H9 (cell line): ENCODE measurements at regions not wholly inside any gene's neighbourhood (a gene's known extent, or its start where the extent isn't known, plus 50 kb on each side); places are given as distances from the start of the nearest gene placed in this dataset.

Experiments used
- DNase-seq: peaks from one replicate; pipeline ENCODE4 v3.0.0-alpha.2; 2017
- H2AFZ ChIP-seq: one replicate; pipeline ENCODE4 v1.6.1; 2013; ENCODE audit warnings: mild to moderate bottlenecking, low read length, control low read depth, moderate library complexity
- H2AK5ac ChIP-seq: 2 replicates; pipeline ENCODE4 v1.6.1; 2013; ENCODE audit warnings: low read length, control low read depth, mixed read lengths; ENCODE audit not compliant: insufficient read length
- H2BK120ac ChIP-seq: one replicate; pipeline ENCODE4 v1.6.1; 2013; ENCODE audit warnings: low read depth, mild to moderate bottlenecking, low read length, control low read depth, inconsistent platforms; ENCODE audit not compliant: poor library complexity, severe bottlenecking
- H2BK12ac ChIP-seq: 2 replicates; pipeline ENCODE4 v1.6.1; 2013; ENCODE audit warnings: low read length, control low read depth, mixed read lengths, low read depth; ENCODE audit not compliant: insufficient read length
- H2BK15ac ChIP-seq: 2 replicates; pipeline ENCODE4 v1.6.1; 2013; ENCODE audit warnings: low read depth, low read length, control low read depth
- H2BK20ac ChIP-seq: one replicate; pipeline ENCODE4 v1.6.1; 2013; ENCODE audit warnings: low read depth, mild to moderate bottlenecking, low read length, control low read depth, inconsistent platforms; ENCODE audit not compliant: poor library complexity, severe bottlenecking
- H2BK5ac ChIP-seq: 2 replicates; pipeline ENCODE4 v1.6.1; 2013; ENCODE audit warnings: low read length, control low read depth, mixed read lengths; ENCODE audit not compliant: insufficient read length
- H3K14ac ChIP-seq: 2 replicates; pipeline ENCODE4 v1.6.1; 2013; ENCODE audit warnings: low read length, control low read depth; ENCODE audit not compliant: insufficient read depth
- H3K18ac ChIP-seq: 2 replicates; pipeline ENCODE4 v1.6.1; 2013; ENCODE audit warnings: low read depth, mild to moderate bottlenecking, mixed read lengths, low read length, control low read depth; ENCODE audit not compliant: insufficient read length
- H3K23ac ChIP-seq: 2 replicates; pipeline ENCODE4 v1.6.1; 2013; ENCODE audit warnings: low read length, control low read depth, mixed read lengths, low read depth; ENCODE audit not compliant: insufficient read length
- H3K23me2 ChIP-seq: 2 replicates; pipeline ENCODE4 v1.6.1; 2013; ENCODE audit warnings: low read depth, mild to moderate bottlenecking, mixed read lengths, low read length, control low read depth; ENCODE audit not compliant: insufficient read length, poor library complexity, severe bottlenecking
- H3K27ac ChIP-seq: 2 replicates; pipeline ENCODE4 v1.5.1; 2013; ENCODE audit warnings: low read length, control low read depth, mixed read lengths, low read depth; ENCODE audit not compliant: insufficient read length
- H3K27me3 ChIP-seq: 2 replicates; pipeline ENCODE4 v1.6.1; 2013; ENCODE audit warnings: low read length, control low read depth, inconsistent platforms; ENCODE audit not compliant: insufficient read depth
- H3K4ac ChIP-seq: 2 replicates; pipeline ENCODE4 v1.6.1; 2013; ENCODE audit warnings: low read depth, mild to moderate bottlenecking, control low read depth, inconsistent platforms, low read length, moderate library complexity
- H3K4me1 ChIP-seq: 2 replicates; pipeline ENCODE4 v1.6.1; 2013; ENCODE audit warnings: low read length, control low read depth, inconsistent platforms; ENCODE audit not compliant: insufficient read depth
- H3K4me2 ChIP-seq: 2 replicates; pipeline ENCODE4 v1.6.1; 2013; ENCODE audit warnings: low read length, control low read depth, mixed read lengths; ENCODE audit not compliant: insufficient read length, insufficient read depth
- H3K56ac ChIP-seq: 2 replicates; pipeline ENCODE4 v1.6.1; 2013; ENCODE audit warnings: low read depth, mild to moderate bottlenecking, mixed read lengths, low read length, control low read depth; ENCODE audit not compliant: insufficient read length
- H3K79me1 ChIP-seq: 2 replicates; pipeline ENCODE4 v1.6.1; 2013; ENCODE audit warnings: low read depth, mild to moderate bottlenecking, moderate library complexity, low read length, control low read depth, inconsistent platforms; ENCODE audit not compliant: insufficient read depth, poor library complexity, severe bottlenecking
- H3K79me2 ChIP-seq: 2 replicates; pipeline ENCODE4 v1.6.1; 2013; ENCODE audit warnings: low read length, control low read depth, inconsistent platforms; ENCODE audit not compliant: insufficient read depth
- H3K9ac ChIP-seq: 2 replicates; pipeline ENCODE4 v1.6.1; 2013; ENCODE audit warnings: low read length, control low read depth, mixed read lengths; ENCODE audit not compliant: insufficient read length; ENCODE audit errors: extremely low read depth
- H3K9me3 ChIP-seq: one replicate; pipeline ENCODE4 v1.6.1; 2013; ENCODE audit warnings: low read depth, low read length, inconsistent platforms; ENCODE audit not compliant: control insufficient read depth
- H3T11ph ChIP-seq: one replicate; pipeline ENCODE4 v1.6.1; 2013; ENCODE audit warnings: mild to moderate bottlenecking, low read length, control low read depth, inconsistent platforms
- H4K20me1 ChIP-seq: one replicate; pipeline ENCODE4 v1.6.1; 2013; ENCODE audit not compliant: control insufficient read depth, insufficient read length, insufficient read depth
- H4K5ac ChIP-seq: 2 replicates; pipeline ENCODE4 v1.6.1; 2013; ENCODE audit warnings: low read depth, mild to moderate bottlenecking, mixed read lengths, low read length, control low read depth; ENCODE audit not compliant: insufficient read length
- H4K8ac ChIP-seq: replicated peaks from 2 replicates; pipeline ENCODE4 v1.6.1; 2013; ENCODE audit warnings: low read length, control low read depth, mixed read lengths, low read depth; ENCODE audit not compliant: insufficient read length
- H4K91ac ChIP-seq: 2 replicates; pipeline ENCODE4 v1.6.1; 2013; ENCODE audit warnings: low read depth, mild to moderate bottlenecking, moderate library complexity, mixed read lengths, low read length, control low read depth; ENCODE audit not compliant: insufficient read length
- H3K27ac Mint-ChIP-seq, 3 experiments: 2 replicates in 2 of 3; 3 replicates in 1 of 3; pipeline ENCODE4 v1.8.0; 2020 to 2021; ENCODE audit warnings: mixed read lengths in 3 of 3, mild to moderate bottlenecking in 1 of 3, moderate library complexity in 1 of 3
- H3K27me3 Mint-ChIP-seq: 2 replicates; pipeline ENCODE4 v1.8.0; 2021; ENCODE audit warnings: low read depth, mild to moderate bottlenecking, moderate library complexity, mixed read lengths
- H3K36me3 Mint-ChIP-seq, 3 experiments: 2 replicates in 2 of 3; 3 replicates in 1 of 3; pipeline ENCODE4 v1.8.0; 2020 to 2021; ENCODE audit warnings: low read depth in 3 of 3, mixed read lengths in 3 of 3; ENCODE audit not compliant: insufficient read depth in 1 of 3
- H3K4me1 Mint-ChIP-seq, 2 experiments: 2 replicates each; pipeline ENCODE4 v1.8.0; 2020; ENCODE audit warnings: mixed read lengths in 2 of 2
- H3K4me3 Mint-ChIP-seq, 2 experiments: 2 replicates in 1 of 2; 3 replicates in 1 of 2; pipeline ENCODE4 v1.8.0; 2020 to 2021; ENCODE audit warnings: mild to moderate bottlenecking in 2 of 2, mixed read lengths in 2 of 2, moderate library complexity in 1 of 2
- H3K9me3 Mint-ChIP-seq, 2 experiments: 2 replicates in 1 of 2; 3 replicates in 1 of 2; pipeline ENCODE4 v1.8.0; 2020; ENCODE audit warnings: mild to moderate bottlenecking in 2 of 2, mixed read lengths in 2 of 2, moderate library complexity in 1 of 2
- WGBS: extraction: QIAGEN DNeasy Blood & Tissue Kit; methylation state at CpG from one replicate; pipeline ENCODE4 v1.1.7; 2013; ENCODE audit warnings: missing lambda C conversion rate, low lambda C conversion rate, mixed read lengths; ENCODE audit not compliant: insufficient read length; ENCODE audit errors: extremely low coverage; 5-methylcytosine and 5-hydroxymethylcytosine counted together
- TF ChIP-seq, protein P1 (sequence below): fragments of 200-600 bp; sonication (generic); conservative IDR thresholded peaks from 3 replicates; pipeline ENCODE4 v1.8.0; 2021; ENCODE audit warnings: antibody characterized with exemption, mild to moderate bottlenecking

DNA sequence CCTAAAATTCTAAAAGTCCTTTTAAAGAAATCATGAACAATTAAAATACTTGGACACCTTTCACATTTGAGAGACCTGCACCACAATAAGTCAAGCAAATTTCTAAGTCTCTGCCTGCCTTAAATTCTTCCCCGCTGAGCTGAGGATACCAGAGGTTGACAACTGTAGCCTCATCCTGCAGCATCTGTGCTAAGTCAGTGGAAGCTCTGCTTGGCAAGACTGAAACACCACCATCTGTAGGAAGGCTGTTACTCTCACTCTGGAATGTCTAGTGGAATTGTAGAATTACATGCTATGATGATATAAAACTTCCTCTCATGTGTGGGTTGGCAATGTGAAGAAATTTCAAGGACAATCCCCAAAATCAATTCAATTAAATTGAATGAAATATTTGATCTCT is 1756.5 kb downstream of the NCAM2 start:
- H3K4me1 Mint-ChIP-seq, result no peaks in the 10 kb centered on the region
- no peak overlapping the region for H3K23ac ChIP-seq

More for the DNA sequence above, 1756.5 kb downstream of the NCAM2 start:
- whole genome bisulfite sequencing, result no CpG with 5 or more reads among the region's 1 CpG
- Histone ChIP-seq H3T11ph (no peak overlapping the region), H3K9me3 (no peaks in the 10 kb centered on the region), H4K91ac (no peak overlapping the region), H2BK15ac (no peak overlapping the region), H2BK5ac (no peak overlapping the region), H4K8ac (no peak overlapping the region), H3K27me3 (no peaks in the 10 kb centered on the region), H2BK20ac (no peak overlapping the region), H3K27ac (no peak overlapping the region), H3K4me1 (no peaks in the 10 kb centered on the region), H3K23me2 (no peaks in the 10 kb centered on the region), H4K20me1 (no peaks in the 10 kb centered on the region), H3K79me1 (no peaks in the 10 kb centered on the region), H3K79me2 (no peaks in the 10 kb centered on the region), H3K9ac (no peak overlapping the region), H3K18ac (no peak overlapping the region), H2BK120ac (no peak overlapping the region), H3K4ac (no peak overlapping the region), H2AFZ (no peak overlapping the region), H2BK12ac (no peak overlapping the region), H3K56ac (no peak overlapping the region), H4K5ac (no peak overlapping the region), H2AK5ac (no peak overlapping the region), H3K4me2 (no peak overlapping the region), H3K14ac (no peak overlapping the region)
- Mint-ChIP-seq H3K27me3 (no peaks in the 10 kb centered on the region), H3K4me3 (no peak overlapping the region), H3K9me3 (no peaks in the 10 kb centered on the region), H3K27ac (peak overlapping the region in 1 of 3 experiments; percentile 31; a peak in 1 of 7 replicates), H3K36me3 (no peaks in the 10 kb centered on the region)
- DNase-seq, result no peak
- TF ChIP-seq, protein P1, sequence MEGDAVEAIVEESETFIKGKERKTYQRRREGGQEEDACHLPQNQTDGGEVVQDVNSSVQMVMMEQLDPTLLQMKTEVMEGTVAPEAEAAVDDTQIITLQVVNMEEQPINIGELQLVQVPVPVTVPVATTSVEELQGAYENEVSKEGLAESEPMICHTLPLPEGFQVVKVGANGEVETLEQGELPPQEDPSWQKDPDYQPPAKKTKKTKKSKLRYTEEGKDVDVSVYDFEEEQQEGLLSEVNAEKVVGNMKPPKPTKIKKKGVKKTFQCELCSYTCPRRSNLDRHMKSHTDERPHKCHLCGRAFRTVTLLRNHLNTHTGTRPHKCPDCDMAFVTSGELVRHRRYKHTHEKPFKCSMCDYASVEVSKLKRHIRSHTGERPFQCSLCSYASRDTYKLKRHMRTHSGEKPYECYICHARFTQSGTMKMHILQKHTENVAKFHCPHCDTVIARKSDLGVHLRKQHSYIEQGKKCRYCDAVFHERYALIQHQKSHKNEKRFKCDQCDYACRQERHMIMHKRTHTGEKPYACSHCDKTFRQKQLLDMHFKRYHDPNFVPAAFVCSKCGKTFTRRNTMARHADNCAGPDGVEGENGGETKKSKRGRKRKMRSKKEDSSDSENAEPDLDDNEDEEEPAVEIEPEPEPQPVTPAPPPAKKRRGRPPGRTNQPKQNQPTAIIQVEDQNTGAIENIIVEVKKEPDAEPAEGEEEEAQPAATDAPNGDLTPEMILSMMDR, result no peak
